H1 (cell line): ENCODE measurements at regions not wholly inside any gene's neighbourhood (a gene's known extent, or its start where the extent isn't known, plus 50 kb on each side); places are given as distances from the start of the nearest gene placed in this dataset.

Source experiments
- ASH2L ChIP-seq: fragments of 200-600, 300-600 bp; sonication (generic); IDR thresholded peaks from one replicate; pipeline ENCODE4 v1.7.1; 2017; ENCODE audit warnings: low read length
- JUND ChIP-seq: IDR thresholded peaks from 2 replicates; pipeline ENCODE4 v1.6.1; 2011; ENCODE audit warnings: mild to moderate bottlenecking, improper control_type of control experiment, low read length
- YY1 ChIP-seq: IDR thresholded peaks from 2 replicates; pipeline ENCODE4 v1.6.1; 2011; ENCODE audit warnings: low read depth, mild to moderate bottlenecking, low read length
- TF ChIP-seq, protein P1 (sequence below): fragments of 300-600 bp; sonication (generic); IDR thresholded peaks from 2 replicates; pipeline ENCODE4 v1.7.1; 2012; ENCODE audit warnings: low read length, moderate library complexity, mild to moderate bottlenecking, inconsistent platforms; ENCODE audit not compliant: insufficient replicate concordance

DNA sequence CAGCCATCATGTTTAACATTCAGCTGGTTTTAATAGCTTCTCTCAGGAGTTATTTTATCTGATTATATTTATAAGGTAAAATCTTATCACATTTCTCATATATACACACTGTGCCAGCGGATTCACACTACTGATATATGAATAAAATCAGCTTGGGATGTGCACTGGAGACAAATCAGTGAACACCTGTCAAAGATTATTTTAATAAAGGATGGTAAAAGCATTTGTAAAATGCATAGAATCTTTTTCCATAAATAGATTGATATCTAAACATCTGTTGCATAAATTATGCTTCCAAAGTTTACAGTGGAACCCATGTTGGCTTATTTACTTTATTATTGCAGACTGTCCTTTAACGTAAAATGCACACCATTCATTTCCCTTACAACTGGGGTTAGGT, 1125.8 kb upstream of the CNTN5 start (continued):
- TF ChIP-seq, protein P1, sequence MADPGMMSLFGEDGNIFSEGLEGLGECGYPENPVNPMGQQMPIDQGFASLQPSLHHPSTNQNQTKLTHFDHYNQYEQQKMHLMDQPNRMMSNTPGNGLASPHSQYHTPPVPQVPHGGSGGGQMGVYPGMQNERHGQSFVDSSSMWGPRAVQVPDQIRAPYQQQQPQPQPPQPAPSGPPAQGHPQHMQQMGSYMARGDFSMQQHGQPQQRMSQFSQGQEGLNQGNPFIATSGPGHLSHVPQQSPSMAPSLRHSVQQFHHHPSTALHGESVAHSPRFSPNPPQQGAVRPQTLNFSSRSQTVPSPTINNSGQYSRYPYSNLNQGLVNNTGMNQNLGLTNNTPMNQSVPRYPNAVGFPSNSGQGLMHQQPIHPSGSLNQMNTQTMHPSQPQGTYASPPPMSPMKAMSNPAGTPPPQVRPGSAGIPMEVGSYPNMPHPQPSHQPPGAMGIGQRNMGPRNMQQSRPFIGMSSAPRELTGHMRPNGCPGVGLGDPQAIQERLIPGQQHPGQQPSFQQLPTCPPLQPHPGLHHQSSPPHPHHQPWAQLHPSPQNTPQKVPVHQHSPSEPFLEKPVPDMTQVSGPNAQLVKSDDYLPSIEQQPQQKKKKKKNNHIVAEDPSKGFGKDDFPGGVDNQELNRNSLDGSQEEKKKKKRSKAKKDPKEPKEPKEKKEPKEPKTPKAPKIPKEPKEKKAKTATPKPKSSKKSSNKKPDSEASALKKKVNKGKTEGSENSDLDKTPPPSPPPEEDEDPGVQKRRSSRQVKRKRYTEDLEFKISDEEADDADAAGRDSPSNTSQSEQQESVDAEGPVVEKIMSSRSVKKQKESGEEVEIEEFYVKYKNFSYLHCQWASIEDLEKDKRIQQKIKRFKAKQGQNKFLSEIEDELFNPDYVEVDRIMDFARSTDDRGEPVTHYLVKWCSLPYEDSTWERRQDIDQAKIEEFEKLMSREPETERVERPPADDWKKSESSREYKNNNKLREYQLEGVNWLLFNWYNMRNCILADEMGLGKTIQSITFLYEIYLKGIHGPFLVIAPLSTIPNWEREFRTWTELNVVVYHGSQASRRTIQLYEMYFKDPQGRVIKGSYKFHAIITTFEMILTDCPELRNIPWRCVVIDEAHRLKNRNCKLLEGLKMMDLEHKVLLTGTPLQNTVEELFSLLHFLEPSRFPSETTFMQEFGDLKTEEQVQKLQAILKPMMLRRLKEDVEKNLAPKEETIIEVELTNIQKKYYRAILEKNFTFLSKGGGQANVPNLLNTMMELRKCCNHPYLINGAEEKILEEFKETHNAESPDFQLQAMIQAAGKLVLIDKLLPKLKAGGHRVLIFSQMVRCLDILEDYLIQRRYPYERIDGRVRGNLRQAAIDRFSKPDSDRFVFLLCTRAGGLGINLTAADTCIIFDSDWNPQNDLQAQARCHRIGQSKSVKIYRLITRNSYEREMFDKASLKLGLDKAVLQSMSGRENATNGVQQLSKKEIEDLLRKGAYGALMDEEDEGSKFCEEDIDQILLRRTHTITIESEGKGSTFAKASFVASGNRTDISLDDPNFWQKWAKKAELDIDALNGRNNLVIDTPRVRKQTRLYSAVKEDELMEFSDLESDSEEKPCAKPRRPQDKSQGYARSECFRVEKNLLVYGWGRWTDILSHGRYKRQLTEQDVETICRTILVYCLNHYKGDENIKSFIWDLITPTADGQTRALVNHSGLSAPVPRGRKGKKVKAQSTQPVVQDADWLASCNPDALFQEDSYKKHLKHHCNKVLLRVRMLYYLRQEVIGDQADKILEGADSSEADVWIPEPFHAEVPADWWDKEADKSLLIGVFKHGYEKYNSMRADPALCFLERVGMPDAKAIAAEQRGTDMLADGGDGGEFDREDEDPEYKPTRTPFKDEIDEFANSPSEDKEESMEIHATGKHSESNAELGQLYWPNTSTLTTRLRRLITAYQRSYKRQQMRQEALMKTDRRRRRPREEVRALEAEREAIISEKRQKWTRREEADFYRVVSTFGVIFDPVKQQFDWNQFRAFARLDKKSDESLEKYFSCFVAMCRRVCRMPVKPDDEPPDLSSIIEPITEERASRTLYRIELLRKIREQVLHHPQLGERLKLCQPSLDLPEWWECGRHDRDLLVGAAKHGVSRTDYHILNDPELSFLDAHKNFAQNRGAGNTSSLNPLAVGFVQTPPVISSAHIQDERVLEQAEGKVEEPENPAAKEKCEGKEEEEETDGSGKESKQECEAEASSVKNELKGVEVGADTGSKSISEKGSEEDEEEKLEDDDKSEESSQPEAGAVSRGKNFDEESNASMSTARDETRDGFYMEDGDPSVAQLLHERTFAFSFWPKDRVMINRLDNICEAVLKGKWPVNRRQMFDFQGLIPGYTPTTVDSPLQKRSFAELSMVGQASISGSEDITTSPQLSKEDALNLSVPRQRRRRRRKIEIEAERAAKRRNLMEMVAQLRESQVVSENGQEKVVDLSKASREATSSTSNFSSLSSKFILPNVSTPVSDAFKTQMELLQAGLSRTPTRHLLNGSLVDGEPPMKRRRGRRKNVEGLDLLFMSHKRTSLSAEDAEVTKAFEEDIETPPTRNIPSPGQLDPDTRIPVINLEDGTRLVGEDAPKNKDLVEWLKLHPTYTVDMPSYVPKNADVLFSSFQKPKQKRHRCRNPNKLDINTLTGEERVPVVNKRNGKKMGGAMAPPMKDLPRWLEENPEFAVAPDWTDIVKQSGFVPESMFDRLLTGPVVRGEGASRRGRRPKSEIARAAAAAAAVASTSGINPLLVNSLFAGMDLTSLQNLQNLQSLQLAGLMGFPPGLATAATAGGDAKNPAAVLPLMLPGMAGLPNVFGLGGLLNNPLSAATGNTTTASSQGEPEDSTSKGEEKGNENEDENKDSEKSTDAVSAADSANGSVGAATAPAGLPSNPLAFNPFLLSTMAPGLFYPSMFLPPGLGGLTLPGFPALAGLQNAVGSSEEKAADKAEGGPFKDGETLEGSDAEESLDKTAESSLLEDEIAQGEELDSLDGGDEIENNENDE, result no peak
- no peak for TF ChIP-seq ASH2L
- no peak for TF ChIP-seq YY1
- TF ChIP-seq JUND, result no peak
